HUES48 (cell line): ENCODE measurements at regions not wholly inside any gene's neighbourhood (a gene's known extent, or its start where the extent isn't known, plus 50 kb on each side); places are given as distances from the start of the nearest gene placed in this dataset.
"Not testable (repeated sequence)": the region's sequence is repeated elsewhere in the genome, so short reads cannot be mapped to it uniquely, and the experiment has no call there.

Source experiments
- H3K27ac ChIP-seq: one replicate; pipeline ENCODE4 v1.7.0; 2013; ENCODE audit warnings: low read depth, low read length, inconsistent platforms
- H3K27me3 ChIP-seq: 2 replicates; pipeline ENCODE4 v1.6.1; 2013; ENCODE audit warnings: mild to moderate bottlenecking, low read length; ENCODE audit not compliant: control insufficient read depth, insufficient read depth
- H3K36me3 ChIP-seq: 2 replicates; pipeline ENCODE4 v1.6.1; 2013; ENCODE audit warnings: low read length; ENCODE audit not compliant: control insufficient read depth, insufficient read depth
- H3K4me1 ChIP-seq: 2 replicates; pipeline ENCODE4 v1.6.1; 2013; ENCODE audit warnings: mild to moderate bottlenecking, low read length; ENCODE audit not compliant: control insufficient read depth, insufficient read depth
- H3K4me3 ChIP-seq: 2 replicates; pipeline ENCODE4 v1.5.1; 2013; ENCODE audit warnings: mild to moderate bottlenecking, low read depth, low read length
- H3K9ac ChIP-seq: 2 replicates; pipeline ENCODE4 v1.6.1; 2013; ENCODE audit warnings: mild to moderate bottlenecking, low read depth, low read length, moderate library complexity
- H3K9me3 ChIP-seq: 2 replicates; pipeline ENCODE4 v1.6.1; 2013; ENCODE audit warnings: low read length; ENCODE audit not compliant: control insufficient read depth, insufficient read depth

DNA sequence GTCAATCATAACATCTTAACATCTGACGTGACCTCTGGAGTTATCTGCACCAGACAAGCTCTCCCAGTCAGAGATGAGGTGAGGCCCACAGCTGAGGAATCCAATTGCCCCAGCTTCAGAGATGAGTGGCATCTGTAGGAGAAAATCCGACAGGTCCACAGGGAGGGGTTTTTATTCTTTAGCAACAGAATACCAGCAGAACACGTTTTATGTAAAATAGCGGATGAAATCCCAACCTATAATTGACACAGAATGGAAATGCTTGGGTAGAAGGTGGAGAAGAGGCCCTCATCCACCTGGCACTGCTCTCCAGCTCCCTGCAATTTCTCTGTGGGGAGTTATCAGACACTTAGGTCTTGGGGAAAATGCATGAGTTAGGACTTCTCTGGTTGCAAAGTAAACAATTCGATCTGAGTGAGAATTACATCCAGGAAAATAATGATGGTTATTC, 144.2 kb upstream of the NRP1 start:
- Histone ChIP-seq H3K27me3 (no peaks in the 10 kb centered on the region), H3K4me3 (no peak overlapping the region), H3K36me3 (no peaks in the 10 kb centered on the region), H3K4me1 (peaks cover 11% of the 10 kb centered on the region), H3K27ac (no peak overlapping the region), H3K9me3 (peaks cover 5% of the 10 kb centered on the region), H3K9ac (no peak overlapping the region)

- no peak overlapping the region for H3K9ac ChIP-seq
- H3K36me3 ChIP-seq, result no peaks in the 10 kb centered on the region
- H3K27ac ChIP-seq, result no peak overlapping the region
- peaks cover 6% of the 10 kb centered on the region for H3K4me1 ChIP-seq
- H3K4me3 ChIP-seq, result no peak overlapping the region
- no peaks in the 10 kb centered on the region for H3K27me3 ChIP-seq
- H3K9me3 ChIP-seq, result peaks cover 5% of the 10 kb centered on the region
Measured at GRCh38 chr10:33478089-33478674, 143.7 kb upstream of the NRP1 start.

DNA sequence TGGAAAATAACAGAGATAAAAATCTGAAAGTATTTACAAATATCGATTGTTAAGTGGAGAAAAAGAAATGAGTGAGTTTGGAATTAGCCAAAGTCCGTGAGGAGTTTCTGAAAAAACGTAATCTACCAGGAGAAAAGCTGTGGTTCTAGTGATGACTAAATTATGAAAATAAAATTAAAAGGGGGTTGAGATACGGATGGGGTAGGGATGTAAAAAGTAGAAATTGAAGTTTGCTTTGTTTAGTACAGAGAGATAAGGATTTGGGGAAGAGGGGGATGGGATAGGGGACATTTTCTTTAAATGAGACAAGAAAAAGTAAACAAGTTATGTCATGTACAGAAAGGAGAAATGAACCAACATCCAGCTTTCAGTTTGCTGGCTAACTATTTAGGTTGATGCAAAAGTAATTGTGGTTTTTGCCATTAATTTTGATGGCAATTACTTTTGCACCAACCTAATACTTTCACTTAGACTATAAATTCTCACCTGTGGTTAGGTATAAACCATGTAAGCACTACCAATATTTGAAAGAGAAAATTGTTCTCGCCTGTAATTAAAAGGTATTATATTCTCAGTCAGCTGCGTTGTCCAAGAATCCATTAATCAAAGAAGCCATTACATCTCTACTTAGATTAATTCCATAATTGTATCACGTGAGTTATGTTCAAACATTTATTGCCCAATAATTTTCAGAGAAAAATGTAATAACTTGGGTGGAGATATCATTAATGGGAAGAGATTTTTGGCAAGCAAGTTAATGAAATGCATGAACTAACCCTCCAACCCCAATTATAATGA, 143.0 kb upstream of the NRP1 start:
- Histone ChIP-seq H3K9me3 (peaks cover 5% of the 10 kb centered on the region), H3K36me3 (no peaks in the 10 kb centered on the region), H3K27me3 (no peaks in the 10 kb centered on the region), H3K4me3 (no peak overlapping the region), H3K4me1 (no peaks in the 10 kb centered on the region), H3K9ac (no peak overlapping the region), H3K27ac (no peak overlapping the region)

- H3K9me3 ChIP-seq, result peaks cover 5% of the 10 kb centered on the region
- no peak overlapping the region for H3K4me3 ChIP-seq
- no peaks in the 10 kb centered on the region for H3K4me1 ChIP-seq
- no peak overlapping the region for H3K27ac ChIP-seq
- no peaks in the 10 kb centered on the region for H3K27me3 ChIP-seq
- no peak overlapping the region for H3K9ac ChIP-seq
- H3K36me3 ChIP-seq, result no peaks in the 10 kb centered on the region
Measured at GRCh38 chr10:33476757-33477273, 142.3 kb upstream of the NRP1 start.

- no peak overlapping the region for H3K4me3 ChIP-seq
- H3K36me3 ChIP-seq, result no peaks in the 10 kb centered on the region
- no peaks in the 10 kb centered on the region for H3K9me3 ChIP-seq
- H3K4me1 ChIP-seq, result no peaks in the 10 kb centered on the region
- H3K27me3 ChIP-seq, result no peaks in the 10 kb centered on the region
- H3K9ac ChIP-seq, result no peak overlapping the region
- H3K27ac ChIP-seq, result no peak overlapping the region
Measured at GRCh38 chr10:33473688-33474087, 139.2 kb upstream of the NRP1 start.

DNA sequence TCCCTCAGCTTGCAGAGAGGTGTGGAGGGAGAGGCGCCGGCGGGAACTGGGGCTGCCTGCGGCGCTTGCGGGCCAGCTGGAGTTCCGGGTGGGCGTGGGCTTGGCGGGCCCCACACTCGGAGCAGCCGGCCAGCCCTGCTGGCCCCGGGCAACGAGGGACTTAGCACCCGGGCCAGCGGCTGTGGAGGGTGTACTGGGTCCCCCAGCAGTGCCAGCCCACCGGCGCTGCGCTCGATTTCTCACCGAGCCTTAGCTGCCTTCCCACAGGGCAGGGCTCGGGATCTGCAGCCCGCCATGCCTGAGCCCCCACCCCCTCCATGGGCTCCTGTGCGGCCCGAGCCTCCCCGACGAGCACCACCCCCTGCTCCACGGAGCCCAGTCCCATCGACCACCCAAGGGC, 133.5 kb upstream of the NRP1 start:
- not testable (repeated sequence) for H3K27me3 ChIP-seq, H3K9ac ChIP-seq, H3K4me1 ChIP-seq, H3K36me3 ChIP-seq, H3K4me3 ChIP-seq, H3K27ac ChIP-seq, H3K9me3 ChIP-seq

- Histone ChIP-seq H3K4me1 (no peaks in the 10 kb centered on the region), H3K9ac (no peak overlapping the region), H3K9me3 (no peaks in the 10 kb centered on the region), H3K36me3 (no peaks in the 10 kb centered on the region), H3K27ac (no peak overlapping the region), H3K4me3 (no peak overlapping the region), H3K27me3 (no peaks in the 10 kb centered on the region)
Measured at GRCh38 chr10:33465747-33466146, 131.3 kb upstream of the NRP1 start.

- H3K9ac ChIP-seq, result no peak overlapping the region
- H3K4me1 ChIP-seq, result no peaks in the 10 kb centered on the region
- no peaks in the 10 kb centered on the region for H3K9me3 ChIP-seq
- H3K4me3 ChIP-seq, result no peak overlapping the region
- H3K27me3 ChIP-seq, result no peaks in the 10 kb centered on the region
- no peak overlapping the region for H3K27ac ChIP-seq
- no peaks in the 10 kb centered on the region for H3K36me3 ChIP-seq
Measured at GRCh38 chr10:33463011-33463410, 128.5 kb upstream of the NRP1 start.

- Histone ChIP-seq H3K9ac (no peak overlapping the region), H3K36me3 (no peaks in the 10 kb centered on the region), H3K27ac (no peak overlapping the region), H3K4me1 (no peaks in the 10 kb centered on the region), H3K9me3 (no peaks in the 10 kb centered on the region), H3K4me3 (no peak overlapping the region), H3K27me3 (no peaks in the 10 kb centered on the region)
Measured at GRCh38 chr10:33461295-33461640, 126.8 kb upstream of the NRP1 start.

- Histone ChIP-seq H3K9me3 (no peaks in the 10 kb centered on the region), H3K27me3 (no peaks in the 10 kb centered on the region), H3K4me1 (no peaks in the 10 kb centered on the region), H3K36me3 (no peaks in the 10 kb centered on the region), H3K9ac (no peak overlapping the region), H3K4me3 (no peak overlapping the region), H3K27ac (no peak overlapping the region)
Measured at GRCh38 chr10:33460505-33461294, 126.2 kb upstream of the NRP1 start.

- Histone ChIP-seq H3K36me3 (no peaks in the 10 kb centered on the region), H3K9ac (no peak overlapping the region), H3K27me3 (no peaks in the 10 kb centered on the region), H3K4me1 (no peaks in the 10 kb centered on the region), H3K4me3 (no peak overlapping the region), H3K9me3 (no peaks in the 10 kb centered on the region), H3K27ac (no peak overlapping the region)
Measured at GRCh38 chr10:33459602-33460001, 125.1 kb upstream of the NRP1 start.
